GM18508 (cell line): ENCODE measurements at regions not wholly inside any gene's neighbourhood (a gene's known extent, or its start where the extent isn't known, plus 50 kb on each side); places are given as distances from the start of the nearest gene placed in this dataset.

Source experiments
- ATAC-seq: cut with Tn5 transposase; IDR thresholded peaks from one replicate; pipeline ENCODE4 v1.9.1; 2021; ENCODE audit warnings: moderate number of reproducible peaks; ENCODE audit not compliant: insufficient read depth, unreplicated experiment

GRCh38 chr5:167631191-167631590 lies 660.3 kb upstream of the WWC1 start:
- no peak for ATAC-seq

GRCh38 chr5:167633114-167633513 lies 658.3 kb upstream of the WWC1 start:
- no peak for ATAC-seq

GRCh38 chr5:167633931-167634341 lies 657.5 kb upstream of the WWC1 start:
- ATAC-seq: no peak

GRCh38 chr5:167634432-167634831 lies 657.0 kb upstream of the WWC1 start:
- no peak for ATAC-seq

GRCh38 chr5:167638816-167639215 lies 652.6 kb upstream of the WWC1 start:
- ATAC-seq: no peak

GRCh38 chr5:167639273-167639672 lies 652.2 kb upstream of the WWC1 start:
- ATAC-seq: no peak

GRCh38 chr5:167639766-167640165 lies 651.7 kb upstream of the WWC1 start:
- ATAC-seq: no peak

- no peak for ATAC-seq
These were observed 649.3 kb upstream of the WWC1 start for GRCh38 chr5:167642181-167642580.

GRCh38 chr5:167642779-167643517 lies 648.5 kb upstream of the WWC1 start:
- ATAC-seq: no peak

GRCh38 chr5:167643631-167644280 lies 647.7 kb upstream of the WWC1 start:
- ATAC-seq: no peak

GRCh38 chr5:167644619-167645018 lies 646.8 kb upstream of the WWC1 start:
- no peak for ATAC-seq

GRCh38 chr5:167649471-167649870 lies 642.0 kb upstream of the WWC1 start:
- ATAC-seq: no peak

GRCh38 chr5:167652690-167653089 lies 638.8 kb upstream of the WWC1 start:
- ATAC-seq: no peak

GRCh38 chr5:167653645-167654106 lies 637.8 kb upstream of the WWC1 start:
- no peak for ATAC-seq

GRCh38 chr5:167657016-167657415 lies 634.4 kb upstream of the WWC1 start:
- no peak for ATAC-seq

GRCh38 chr5:167658889-167659288 lies 632.6 kb upstream of the WWC1 start:
- ATAC-seq: no peak

GRCh38 chr5:167661605-167662004 lies 629.8 kb upstream of the WWC1 start:
- no peak for ATAC-seq

- ATAC-seq: no peak
These were observed 627.1 kb upstream of the WWC1 start for GRCh38 chr5:167664222-167664804.

- no peak for ATAC-seq
These were observed 625.5 kb upstream of the WWC1 start for GRCh38 chr5:167665841-167666375.

- ATAC-seq: no peak
These were observed 620.3 kb upstream of the WWC1 start for GRCh38 chr5:167671176-167671575.

GRCh38 chr5:167673942-167674341 lies 617.5 kb upstream of the WWC1 start:
- ATAC-seq: no peak
